ENCODE measurements at regions not wholly inside any gene's neighbourhood (a gene's known extent, or its start where the extent isn't known, plus 50 kb on each side); places are given as distances from the start of the nearest gene placed in this dataset.

DNA sequence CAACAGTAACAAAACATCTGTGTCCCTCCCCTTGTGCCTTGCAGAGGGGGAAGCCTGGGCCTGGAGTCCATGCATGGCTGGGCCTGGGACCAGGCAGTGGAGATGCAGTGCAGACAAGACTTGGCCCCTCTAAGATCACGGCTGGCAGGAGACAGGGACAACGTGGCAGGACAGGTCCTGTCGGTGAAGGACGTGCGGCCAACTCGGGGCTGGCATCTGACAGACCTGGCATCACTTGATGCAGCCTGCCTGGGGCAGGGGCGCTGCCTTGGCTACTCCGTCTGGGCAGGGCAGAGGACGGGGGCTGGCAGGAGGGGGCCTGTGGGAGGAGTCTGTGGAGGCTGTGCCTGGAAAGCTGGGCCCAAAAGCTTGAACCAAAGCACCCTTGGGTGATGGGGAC, 112.1 kb downstream of the CPZ start:
- TF ChIP-seq, protein P1, sequence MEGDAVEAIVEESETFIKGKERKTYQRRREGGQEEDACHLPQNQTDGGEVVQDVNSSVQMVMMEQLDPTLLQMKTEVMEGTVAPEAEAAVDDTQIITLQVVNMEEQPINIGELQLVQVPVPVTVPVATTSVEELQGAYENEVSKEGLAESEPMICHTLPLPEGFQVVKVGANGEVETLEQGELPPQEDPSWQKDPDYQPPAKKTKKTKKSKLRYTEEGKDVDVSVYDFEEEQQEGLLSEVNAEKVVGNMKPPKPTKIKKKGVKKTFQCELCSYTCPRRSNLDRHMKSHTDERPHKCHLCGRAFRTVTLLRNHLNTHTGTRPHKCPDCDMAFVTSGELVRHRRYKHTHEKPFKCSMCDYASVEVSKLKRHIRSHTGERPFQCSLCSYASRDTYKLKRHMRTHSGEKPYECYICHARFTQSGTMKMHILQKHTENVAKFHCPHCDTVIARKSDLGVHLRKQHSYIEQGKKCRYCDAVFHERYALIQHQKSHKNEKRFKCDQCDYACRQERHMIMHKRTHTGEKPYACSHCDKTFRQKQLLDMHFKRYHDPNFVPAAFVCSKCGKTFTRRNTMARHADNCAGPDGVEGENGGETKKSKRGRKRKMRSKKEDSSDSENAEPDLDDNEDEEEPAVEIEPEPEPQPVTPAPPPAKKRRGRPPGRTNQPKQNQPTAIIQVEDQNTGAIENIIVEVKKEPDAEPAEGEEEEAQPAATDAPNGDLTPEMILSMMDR (IDR thresholded peaks at IDR 0.05; ENCODE audit: low read depth, low read length): no peak
- Histone ChIP-seq H3K9me3 (ENCODE audit: severe bottlenecking) (no peaks in the 10 kb centered on the region), H3K36me3 (no peaks in the 10 kb centered on the region), H3K27me3 (ENCODE audit: insufficient read depth, low read depth, severe bottlenecking) (no peaks in the 10 kb centered on the region), H3K27ac (no peak overlapping the region), H3K4me3 (ENCODE audit: low read depth, low read length) (no peak overlapping the region)
- DNase-seq: no peak

DNA sequence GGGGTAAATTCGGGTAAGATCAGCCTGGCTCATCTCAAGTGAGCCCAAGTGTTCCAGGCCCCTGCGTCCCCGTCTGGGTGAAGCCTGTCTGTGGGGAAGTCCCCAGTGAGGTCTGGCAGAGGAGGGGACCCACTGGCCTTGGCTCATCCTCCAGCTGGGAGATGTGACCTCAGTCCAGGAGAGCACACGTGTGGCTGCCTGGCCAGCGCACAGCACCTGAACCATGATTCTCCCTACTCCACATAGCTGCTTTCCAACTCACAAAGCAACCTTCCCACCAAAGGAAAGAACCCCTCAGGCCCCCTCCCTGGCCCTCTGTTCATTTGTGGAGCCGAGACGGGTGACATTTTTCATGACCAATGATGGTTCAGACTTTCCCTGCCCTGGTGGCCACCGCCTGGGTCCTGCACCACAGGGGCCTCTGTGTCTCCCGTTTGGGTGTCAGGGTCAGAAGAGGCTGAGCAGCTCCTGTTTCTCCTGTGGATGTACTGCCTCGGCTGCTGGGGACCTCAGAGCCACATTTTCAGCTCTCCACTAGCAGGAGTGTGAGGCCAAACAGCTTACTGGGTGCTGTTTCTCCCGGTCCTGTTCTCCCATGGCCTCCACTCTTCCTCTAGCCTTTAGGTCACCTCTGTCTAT, 111.4 kb downstream of the CPZ start:
- no peaks in the 10 kb centered on the region for H3K27me3 ChIP-seq (ENCODE audit: insufficient read depth, low read depth, severe bottlenecking)
- no peak for DNase-seq
- TF ChIP-seq, protein P1 (IDR thresholded peaks at IDR 0.05; ENCODE audit: low read depth, low read length): no peak

DNA sequence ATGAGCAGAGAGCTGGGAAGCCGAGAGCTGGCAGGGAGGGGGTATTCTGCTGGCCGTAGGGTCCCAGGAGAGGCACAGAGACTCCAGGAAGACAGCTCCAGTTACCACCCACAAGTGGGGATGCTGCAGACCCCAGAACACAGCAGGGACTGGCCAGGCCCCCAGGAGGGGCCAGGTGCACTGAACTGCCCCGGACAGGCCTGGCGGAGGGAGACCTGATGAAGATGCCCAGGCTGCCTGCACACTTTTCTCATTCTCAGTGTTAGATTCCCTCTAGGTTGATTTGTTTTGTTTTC, 110.8 kb downstream of the CPZ start:
- no peaks in the 10 kb centered on the region for H3K9me3 ChIP-seq (ENCODE audit: severe bottlenecking)

More for the DNA sequence above, 111.4 kb downstream of the CPZ start:
- H3K9me3 ChIP-seq (ENCODE audit: severe bottlenecking): no peaks in the 10 kb centered on the region
- H3K4me3 ChIP-seq (ENCODE audit: low read depth, low read length): no peak overlapping the region
- no peaks in the 10 kb centered on the region for H3K36me3 ChIP-seq
- no peak overlapping the region for H3K27ac ChIP-seq

DNA sequence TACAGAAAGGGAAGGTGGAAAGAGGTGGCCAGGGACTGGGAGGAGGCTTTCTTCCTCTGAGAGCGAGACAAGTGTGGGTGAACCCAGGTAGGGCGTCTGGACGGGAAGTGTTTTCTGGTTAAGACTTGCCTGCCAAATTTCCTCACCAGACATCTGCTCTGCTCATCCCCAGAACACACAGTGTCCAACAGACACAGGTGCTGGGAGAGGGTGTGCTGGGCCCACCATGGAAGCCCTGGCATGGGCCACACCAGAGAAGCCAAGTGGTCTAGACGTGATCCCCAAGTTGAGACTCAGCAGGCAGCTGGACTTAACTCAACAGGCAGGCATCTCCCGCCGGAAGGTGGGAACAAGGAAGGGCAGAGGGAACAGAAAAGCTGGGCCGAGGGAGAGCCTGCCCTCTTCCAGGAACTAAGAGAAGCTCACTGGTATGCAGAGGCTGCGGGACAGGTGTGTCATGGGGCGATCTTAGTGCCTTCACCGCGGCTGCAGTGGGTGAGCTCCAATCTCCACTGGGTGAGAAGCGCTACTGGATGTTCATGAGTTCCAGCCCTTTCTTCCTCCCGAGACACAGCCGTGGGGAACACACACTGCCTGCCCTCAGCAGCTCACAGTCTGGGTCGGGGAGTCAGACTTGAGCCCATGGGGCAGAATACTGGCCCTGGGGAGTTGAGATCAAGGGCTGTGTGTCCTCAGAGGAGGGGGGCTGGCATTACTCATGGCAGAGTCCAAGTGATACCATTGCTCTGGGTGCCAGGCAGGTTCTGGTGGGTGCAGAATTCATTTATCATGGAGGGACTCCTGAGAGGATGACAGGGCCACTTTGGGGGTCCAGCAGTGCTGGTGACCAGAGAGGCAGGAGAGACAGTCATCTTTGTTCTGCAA, 110.2 kb downstream of the CPZ start:
- Histone ChIP-seq H3K9me3 (ENCODE audit: severe bottlenecking) (no peaks in the 10 kb centered on the region), H3K27me3 (ENCODE audit: insufficient read depth, low read depth, severe bottlenecking) (no peaks in the 10 kb centered on the region), H3K36me3 (no peaks in the 10 kb centered on the region), H3K4me3 (ENCODE audit: low read depth, low read length) (no peak overlapping the region), H3K27ac (no peak overlapping the region)
- DNase-seq: no peak
- TF ChIP-seq, protein P1 (IDR thresholded peaks at IDR 0.05; ENCODE audit: low read depth, low read length): no peak

More for the DNA sequence above, 110.8 kb downstream of the CPZ start:
- Histone ChIP-seq H3K36me3 (no peaks in the 10 kb centered on the region), H3K27me3 (ENCODE audit: insufficient read depth, low read depth, severe bottlenecking) (no peaks in the 10 kb centered on the region), H3K4me3 (ENCODE audit: low read depth, low read length) (no peak overlapping the region), H3K27ac (no peak overlapping the region)
- TF ChIP-seq, protein P1 (IDR thresholded peaks at IDR 0.05; ENCODE audit: low read depth, low read length): no peak
- DNase-seq: no peak

DNA sequence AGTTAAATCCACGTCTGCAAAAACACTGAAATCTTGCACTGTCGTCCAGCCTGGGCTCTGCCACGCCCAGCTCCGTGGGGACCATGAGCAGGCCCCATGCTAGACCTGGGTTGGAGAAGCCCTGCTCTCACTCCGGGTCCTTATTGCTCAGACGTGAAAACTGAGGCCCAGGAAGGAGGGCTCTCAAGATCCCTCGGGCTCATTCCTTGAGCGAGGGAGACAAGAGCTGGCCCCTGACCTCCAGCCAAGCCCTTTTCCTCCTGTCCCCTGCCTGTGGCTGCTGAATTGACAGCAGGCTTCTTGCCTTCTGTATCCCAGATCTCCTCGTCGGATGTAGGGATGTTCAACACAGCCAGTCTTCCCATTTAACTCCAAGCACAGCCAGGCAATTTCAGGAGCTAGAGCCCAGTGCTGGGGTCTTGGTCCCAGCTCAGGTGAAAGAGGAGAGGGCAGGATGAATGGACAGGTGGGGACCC, 109.5 kb downstream of the CPZ start:
- Histone ChIP-seq H3K27me3 (ENCODE audit: insufficient read depth, low read depth, severe bottlenecking) (no peaks in the 10 kb centered on the region), H3K9me3 (ENCODE audit: severe bottlenecking) (no peaks in the 10 kb centered on the region), H3K36me3 (no peaks in the 10 kb centered on the region), H3K4me3 (ENCODE audit: low read depth, low read length) (no peak overlapping the region), H3K27ac (no peak overlapping the region)
- TF ChIP-seq, protein P1 (IDR thresholded peaks at IDR 0.05; ENCODE audit: low read depth, low read length): no peak
- DNase-seq: no peak

All from WERI-Rb-1 (cell line).